RKO (cell line): ENCODE measurements at regions not wholly inside any gene's neighbourhood (a gene's known extent, or its start where the extent isn't known, plus 50 kb on each side); places are given as distances from the start of the nearest gene placed in this dataset.

Experiments
- DNase-seq: peaks from one replicate; pipeline ENCODE4 v3.0.0-alpha.2; 2016; ENCODE audit warnings: low spot score

GRCh38 chr15:55026381-55026780 is 170.4 kb downstream of the RSL24D1 start:
- DNase-seq = no peak

DNA sequence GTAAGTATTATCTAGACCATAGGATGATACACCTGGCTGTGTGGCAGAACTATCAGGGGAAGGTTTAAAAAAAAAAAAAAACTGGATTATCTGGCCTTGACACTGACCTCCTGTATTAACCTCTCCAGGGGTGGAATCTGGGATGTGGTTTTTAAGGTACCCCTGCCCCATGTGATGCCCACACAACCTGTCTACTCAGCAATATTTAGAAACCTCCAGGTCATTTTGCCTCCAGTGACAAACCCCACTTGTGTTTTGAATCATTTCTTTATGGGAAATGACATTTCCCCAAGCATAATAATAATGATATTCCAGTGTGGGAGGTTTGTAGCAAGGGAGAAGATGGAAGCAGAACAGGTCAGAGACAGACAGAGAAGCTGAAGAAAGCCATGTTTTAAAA is 179.1 kb downstream of the RSL24D1 start:
- no peak for DNase-seq

DNA sequence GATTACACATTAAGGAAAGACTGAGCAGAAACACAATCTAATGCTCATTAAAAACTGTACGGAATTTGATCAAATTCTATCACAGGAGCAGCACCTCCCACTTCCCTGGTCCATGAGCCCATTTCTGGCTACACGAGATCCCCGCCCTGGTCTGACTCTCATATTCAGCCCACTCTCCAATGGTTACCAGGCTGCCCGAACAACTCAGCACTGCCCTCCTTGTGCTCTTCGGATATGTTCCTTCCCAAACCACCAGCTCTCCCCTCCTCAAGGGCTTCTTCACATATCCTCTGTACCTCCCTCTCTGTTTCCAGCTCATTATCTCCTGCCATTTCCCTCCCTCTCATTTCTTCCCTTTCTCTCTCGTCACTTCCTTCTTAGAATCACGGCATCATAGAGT is 180.5 kb downstream of the RSL24D1 start:
- no peak for DNase-seq

DNA sequence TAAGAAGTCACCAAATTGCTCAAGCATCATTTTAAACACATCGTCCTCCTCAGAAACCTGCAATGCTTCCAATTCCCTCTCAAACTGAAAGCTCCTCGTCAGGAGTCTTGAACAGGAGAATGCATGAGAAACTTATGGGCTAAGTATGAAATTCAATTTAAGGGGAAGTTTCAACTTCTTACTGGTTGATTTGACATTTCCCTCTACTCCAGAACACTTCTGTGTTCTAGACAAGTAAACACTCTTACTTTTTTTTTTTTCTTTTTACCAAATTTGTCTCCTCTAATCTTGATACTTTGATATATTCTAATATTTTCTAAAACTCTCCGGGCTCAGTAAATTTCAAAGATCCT is 181.7 kb downstream of the RSL24D1 start:
- no peak for DNase-seq

- DNase-seq = no peak
Measured at GRCh38 chr15:55014391-55015092, 182.2 kb downstream of the RSL24D1 start.

DNA sequence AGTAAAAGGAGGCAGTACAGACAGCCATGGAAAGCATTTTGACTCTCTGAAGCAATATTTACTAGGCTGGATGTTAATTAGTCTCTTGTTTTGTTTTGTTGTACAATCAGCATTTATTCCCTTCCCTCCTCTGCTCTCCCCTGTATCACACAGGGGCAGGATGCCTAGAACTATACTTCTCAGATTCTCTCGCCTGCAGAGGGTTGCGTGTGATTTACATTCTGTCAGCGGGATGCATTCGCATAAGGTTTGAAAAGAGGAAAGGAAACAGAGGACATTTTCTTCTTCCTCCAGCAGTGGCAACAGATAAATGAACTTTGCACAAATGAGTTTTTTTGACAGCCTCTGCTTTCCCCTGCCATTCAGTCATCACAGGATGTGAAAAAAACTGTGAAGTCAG is 188.3 kb downstream of the RSL24D1 start:
- DNase-seq = no peak

- DNase-seq = no peak
Measured at GRCh38 chr15:55007561-55007960, 189.2 kb downstream of the RSL24D1 start.

- no peak for DNase-seq
Measured at GRCh38 chr15:55005679-55006078, 191.1 kb downstream of the RSL24D1 start.

DNA sequence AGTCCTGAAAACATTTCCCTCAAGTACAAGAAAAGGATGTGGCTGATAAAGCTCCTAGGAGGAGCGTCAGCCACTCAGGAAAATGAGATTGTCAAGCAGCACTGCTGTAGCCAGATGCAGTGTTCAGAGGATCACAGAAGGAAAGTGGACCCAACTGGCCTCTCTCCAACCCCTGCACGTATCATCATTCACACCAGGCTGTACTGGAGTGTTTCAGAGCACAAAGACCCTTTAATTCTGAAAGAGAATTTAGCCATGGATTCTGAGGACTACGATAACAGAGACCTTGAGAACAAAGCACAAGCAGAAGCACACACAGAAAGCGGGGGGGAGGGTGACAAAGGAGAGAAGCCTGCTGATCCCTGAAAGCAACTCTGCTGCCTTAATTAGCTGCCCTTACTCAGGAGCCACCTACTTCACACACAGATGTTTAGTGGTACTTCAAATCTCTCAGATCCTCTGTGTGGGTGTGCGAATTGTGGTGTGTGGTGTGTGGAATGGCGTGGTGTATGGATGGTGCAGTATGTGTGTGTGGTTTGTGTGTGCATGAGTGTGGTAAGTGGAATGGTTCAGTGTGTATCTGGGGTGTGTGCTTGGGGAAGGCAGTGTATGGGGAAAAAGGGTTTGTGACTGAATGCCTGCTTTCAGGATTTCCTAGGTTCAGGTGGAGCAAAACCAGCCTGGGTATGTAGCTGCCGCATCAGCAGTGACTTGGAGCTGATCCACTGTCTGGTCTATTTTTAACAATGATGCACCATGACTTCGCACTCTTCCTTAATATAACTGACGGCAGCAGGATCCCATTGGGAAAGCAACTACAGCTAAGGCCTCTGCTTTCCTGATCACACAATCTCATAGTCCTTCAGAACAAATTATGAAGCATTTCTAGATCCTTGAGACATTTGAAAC is 192.5 kb downstream of the RSL24D1 start:
- DNase-seq = no peak

- no peak for DNase-seq
Measured at GRCh38 chr15:54998661-54999060, 198.1 kb downstream of the RSL24D1 start.

DNA sequence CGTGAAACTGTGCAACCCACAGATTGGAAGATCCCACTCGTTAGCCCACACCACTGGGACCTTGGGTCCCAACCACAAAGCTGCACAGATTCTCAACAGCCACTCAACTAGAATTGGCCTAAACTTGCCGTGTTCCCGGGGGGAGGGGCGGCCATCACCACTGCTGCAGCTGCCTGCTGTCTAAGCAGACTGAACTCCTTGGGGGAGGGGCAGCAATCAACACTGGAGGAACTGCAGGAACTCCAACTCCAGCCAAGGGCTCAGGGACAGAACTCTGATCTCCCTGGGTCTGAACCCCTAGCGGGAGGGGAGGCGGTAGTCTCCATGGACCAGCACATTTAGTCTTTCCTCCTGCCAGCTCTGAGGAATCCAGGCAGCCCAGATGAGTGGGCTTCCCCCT is 205.9 kb downstream of the RSL24D1 start:
- no peak for DNase-seq

- no peak for DNase-seq
Measured at GRCh38 chr15:54987881-54988280, 208.9 kb downstream of the RSL24D1 start.

DNA sequence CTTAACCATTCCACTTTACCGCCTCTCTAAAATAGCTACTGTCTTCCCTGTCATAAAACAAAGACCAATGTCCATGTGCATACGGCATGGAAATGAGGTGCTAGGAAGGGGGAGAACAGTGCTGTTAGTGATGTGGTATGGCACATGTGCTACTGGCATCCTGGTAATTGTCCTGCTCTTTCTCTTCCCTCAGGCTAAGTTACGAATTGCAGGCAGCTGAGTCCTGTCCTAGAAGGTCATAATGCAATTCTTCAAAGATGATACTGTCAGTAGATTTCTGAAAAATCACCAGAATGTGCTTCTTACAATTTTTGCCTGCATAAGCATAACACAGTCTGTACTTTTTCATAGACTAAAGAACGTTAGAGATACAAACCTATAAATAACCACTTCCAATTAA is 216.8 kb downstream of the RSL24D1 start:
- no peak for DNase-seq

DNA sequence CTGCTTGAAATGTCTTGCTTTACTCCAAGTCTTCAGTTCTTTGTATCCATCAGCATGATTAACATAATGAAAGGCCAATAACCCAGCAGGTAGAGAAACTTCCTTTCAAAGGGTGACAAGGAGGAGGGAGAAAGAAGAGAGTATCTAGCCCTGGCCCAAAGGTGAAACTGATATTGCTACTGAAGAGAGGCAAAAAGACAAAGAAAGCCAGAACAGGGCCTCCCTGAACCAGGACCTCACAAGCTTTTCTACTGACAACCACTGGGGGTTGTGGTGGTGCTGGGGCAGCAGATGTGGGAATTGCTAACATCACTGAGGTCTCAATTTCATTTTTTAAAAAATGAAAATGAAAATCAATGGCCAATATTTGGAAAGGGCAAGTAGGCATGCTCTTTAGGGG is 234.1 kb downstream of the RSL24D1 start:
- no peak for DNase-seq

DNA sequence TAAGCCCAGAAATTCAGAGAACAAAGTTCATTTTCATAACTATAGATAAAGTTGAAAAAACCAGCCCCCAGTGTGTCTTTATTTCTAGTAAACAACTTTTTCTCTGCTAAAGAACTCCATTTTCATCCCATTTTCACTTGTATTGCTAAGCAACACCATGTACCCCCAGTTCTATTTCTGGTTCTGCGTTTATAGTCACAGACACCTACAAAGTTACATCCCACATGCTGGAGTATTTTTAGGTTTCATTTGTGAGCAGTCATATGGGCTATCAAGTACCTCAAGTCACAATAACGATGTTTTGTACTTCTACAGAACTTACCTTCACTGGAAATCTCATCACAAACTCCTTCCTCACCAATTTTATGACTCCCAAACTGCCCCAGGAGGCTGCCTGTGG is 236.5 kb downstream of the RSL24D1 start:
- no peak for DNase-seq

- DNase-seq = no peak
Measured at GRCh38 chr15:54941417-54941816, 255.3 kb downstream of the RSL24D1 start.

DNA sequence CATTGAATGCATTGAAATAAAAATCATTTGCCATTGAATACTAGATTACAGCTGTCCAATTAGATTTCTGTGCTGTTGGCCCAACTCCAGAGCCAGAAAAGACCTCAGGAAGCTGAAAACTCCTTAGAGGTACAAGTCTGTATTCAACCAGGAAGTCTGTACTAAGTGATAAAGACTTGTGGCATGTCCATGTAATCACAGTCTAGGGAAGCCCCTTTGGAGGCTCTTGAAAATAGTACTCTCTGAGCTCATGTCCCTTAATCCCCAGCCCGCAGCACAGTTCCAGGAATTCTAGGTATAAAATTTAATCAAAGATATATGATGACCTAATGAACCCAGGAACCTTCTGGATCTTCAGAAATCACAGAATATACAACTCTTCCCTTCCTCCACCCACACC is 279.4 kb downstream of the RSL24D1 start:
- no peak for DNase-seq

- no peak for DNase-seq
Measured at GRCh38 chr15:54915380-54915779, 281.4 kb downstream of the RSL24D1 start.

DNA sequence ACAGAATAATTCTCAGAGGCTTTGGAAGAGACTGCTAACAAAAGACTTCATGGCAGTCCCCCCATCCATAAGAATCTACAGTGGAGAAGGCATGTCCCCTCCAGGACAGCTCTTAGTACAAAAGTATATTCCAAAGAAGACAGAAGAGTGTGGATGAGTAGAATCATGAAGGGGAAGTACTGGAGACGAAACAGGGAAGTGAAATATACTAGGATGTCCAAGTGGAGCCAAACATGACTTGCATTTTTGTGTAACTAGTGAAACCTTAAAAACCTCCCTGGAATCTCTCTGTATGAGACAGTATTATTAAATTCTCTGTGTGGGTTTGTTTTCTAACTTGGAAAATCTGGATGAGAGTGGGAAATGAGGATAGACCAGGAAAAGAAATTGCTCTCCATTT is 312.4 kb downstream of the RSL24D1 start:
- no peak for DNase-seq

- no peak for DNase-seq
Measured at GRCh38 chr15:54859982-54860381, 336.8 kb downstream of the RSL24D1 start.

GRCh38 chr15:54854667-54855066 is 342.1 kb downstream of the RSL24D1 start:
- DNase-seq = no peak

GRCh38 chr15:54850101-54850500 is 346.6 kb downstream of the RSL24D1 start:
- DNase-seq = no peak

DNA sequence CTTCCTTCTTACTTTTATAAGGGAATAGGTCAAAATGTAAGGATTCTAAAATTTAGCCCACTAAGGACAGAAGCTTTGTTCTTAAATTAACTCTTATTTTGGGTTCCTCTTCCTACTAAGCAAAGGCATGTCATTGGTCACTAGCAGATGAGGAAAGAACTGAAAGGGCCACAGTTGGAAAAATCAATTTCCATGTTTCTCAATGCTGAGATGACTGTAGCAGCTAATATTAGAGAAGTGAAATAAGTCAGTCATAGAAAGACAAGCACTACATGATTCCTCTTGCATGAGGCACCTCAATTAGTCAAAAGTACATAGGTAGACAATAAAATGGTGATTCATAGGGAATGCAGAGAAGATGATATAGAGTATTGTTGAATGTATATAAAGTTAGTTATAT is 353.7 kb downstream of the RSL24D1 start:
- DNase-seq = no peak
